Peyer's patch (tissue), 4 donors: ENCODE measurements at regions not wholly inside any gene's neighbourhood (a gene's known extent, or its start where the extent isn't known, plus 50 kb on each side); places are given as distances from the start of the nearest gene placed in this dataset.

Experiments used
- CTCF ChIP-seq, 6 experiments: fragments of 450-650 bp in 4 of 6; fragments of 200-600 bp in 2 of 6; sonication (generic) in 1 of 6; IDR thresholded peaks; one replicate each; pipeline ENCODE4 v1.5.1; 2017 to 2019; ENCODE audit warnings: antibody characterized with exemption in 6 of 6, mild to moderate bottlenecking in 3 of 6, moderate library complexity in 1 of 6
- POLR2A ChIP-seq, 2 donors: fragments of 450-650 bp; IDR thresholded peaks; one replicate each; pipeline ENCODE4 v1.5.1; 2017; ENCODE audit warnings: antibody characterized with exemption in 2 of 2, mild to moderate bottlenecking in 2 of 2, moderate library complexity in 2 of 2

- TF ChIP-seq CTCF (IDR thresholded peaks at IDR 0.05) (no peak), POLR2A (IDR thresholded peaks at IDR 0.05) (no peak)
Measured at GRCh38 chr1:18013216-18013615, 94.4 kb upstream of the IGSF21 start.
